Subcutaneous abdominal adipose tissue (tissue), 5 donors: ENCODE measurements at regions not wholly inside any gene's neighbourhood (a gene's known extent, or its start where the extent isn't known, plus 50 kb on each side); places are given as distances from the start of the nearest gene placed in this dataset.
A peak's percentile ranks its signal among the peaks of the same experiment; 100 is the strongest.

ENCODE experiments used
- H3K27ac ChIP-seq: one replicate; pipeline ENCODE4 v1.7.0; 2013; ENCODE audit warnings: low read depth, mild to moderate bottlenecking, inconsistent platforms, low read length, moderate library complexity
- H3K27me3 ChIP-seq, 5 donors: one replicate each; pipeline ENCODE4 v1.7.0; 2013; ENCODE audit warnings: low read length in 5 of 5, inconsistent platforms in 1 of 5; ENCODE audit not compliant: control insufficient read depth in 5 of 5, insufficient read depth in 4 of 5
- H3K36me3 ChIP-seq, 5 donors: one replicate each; pipeline ENCODE4 v1.7.0; 2013; ENCODE audit warnings: low read length in 5 of 5; ENCODE audit not compliant: control insufficient read depth in 5 of 5, insufficient read depth in 5 of 5
- H3K4me1 ChIP-seq, 5 donors: one replicate each; pipeline ENCODE4 v1.7.0; 2013; ENCODE audit warnings: low read length in 5 of 5, mild to moderate bottlenecking in 3 of 5, moderate library complexity in 1 of 5; ENCODE audit not compliant: control insufficient read depth in 5 of 5, insufficient read depth in 5 of 5
- H3K4me3 ChIP-seq, 5 donors: one replicate each; pipeline ENCODE4 v1.7.0; 2013; ENCODE audit warnings: low read length in 5 of 5, low read depth in 1 of 5
- H3K9ac ChIP-seq, 5 donors: one replicate each; pipeline ENCODE4 v1.7.0; 2013; ENCODE audit warnings: low read length in 5 of 5, mild to moderate bottlenecking in 4 of 5, moderate library complexity in 3 of 5
- H3K9me3 ChIP-seq, 5 donors: one replicate each; pipeline ENCODE4 v1.7.0; 2013; ENCODE audit warnings: low read length in 5 of 5; ENCODE audit not compliant: control insufficient read depth in 5 of 5
- donor health status: healthy.
- donor health status: healthy.
- donor health status: healthy.
- donor health status: healthy.
- donor health status: healthy.

DNA sequence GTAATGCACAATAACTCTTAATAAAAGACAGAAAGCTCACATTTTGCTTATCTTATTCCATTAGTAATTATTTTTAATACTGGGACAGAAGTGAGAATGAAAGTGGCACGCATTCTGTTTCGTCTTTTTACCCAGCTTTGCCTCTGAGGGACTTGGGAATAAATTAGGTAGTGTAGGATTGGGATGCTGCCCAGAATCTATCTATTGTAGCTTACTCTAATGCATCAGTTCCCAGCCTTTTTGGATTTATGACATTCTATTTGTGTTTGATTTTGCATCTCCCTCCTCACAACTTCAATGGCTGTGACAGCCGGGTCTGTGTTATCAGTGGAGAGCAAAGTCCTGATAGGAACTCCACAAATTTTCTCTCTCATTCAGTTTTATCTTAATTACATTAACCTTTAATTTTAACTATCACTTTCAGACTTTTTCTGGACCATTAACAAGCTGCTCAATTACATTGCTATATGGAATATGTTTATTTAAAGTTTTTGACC lies 62.9 kb upstream of the TULP4 start:
- peaks cover 0 to 8% (median 5%) of the 10 kb centered on the region in 5 donors for H3K36me3 ChIP-seq

DNA sequence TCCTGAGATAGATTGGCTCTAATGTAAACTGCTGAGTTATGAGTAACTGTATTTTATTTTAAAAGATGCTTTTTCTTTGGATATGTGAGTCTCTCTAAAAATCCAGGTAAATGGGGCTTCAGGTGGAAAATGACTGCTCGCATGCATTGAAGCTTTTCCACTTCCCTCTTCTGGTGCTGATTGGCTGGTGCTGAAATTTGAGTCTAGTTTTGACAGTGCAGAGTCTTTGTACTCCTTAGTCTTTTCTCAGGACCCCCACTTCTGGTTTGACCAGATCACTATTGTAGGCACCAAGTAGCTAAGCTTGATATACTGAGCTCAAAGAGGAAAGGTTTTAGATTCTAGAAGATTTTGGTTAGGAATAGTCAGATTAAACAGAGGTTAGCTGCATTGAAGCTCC lies 60.7 kb upstream of the TULP4 start:
- Histone ChIP-seq H3K36me3 (no peaks in the 10 kb centered on the region), H3K9me3 (no peaks in the 10 kb centered on the region), H3K27ac (no peak overlapping the region), H3K9ac (no peak overlapping the region), H3K27me3 (no peaks in the 10 kb centered on the region), H3K4me3 (no peak overlapping the region), H3K4me1 (peaks cover 0 to 13% (median 11%) of the 10 kb centered on the region in 5 donors)

More for the DNA sequence above, 62.9 kb upstream of the TULP4 start:
- Histone ChIP-seq H3K9me3 (no peaks in the 10 kb centered on the region), H3K27me3 (no peaks in the 10 kb centered on the region), H3K4me1 (peaks cover 0 to 2% (median 0%) of the 10 kb centered on the region in 5 donors), H3K9ac (no peak overlapping the region), H3K27ac (no peak overlapping the region), H3K4me3 (no peak overlapping the region)

DNA sequence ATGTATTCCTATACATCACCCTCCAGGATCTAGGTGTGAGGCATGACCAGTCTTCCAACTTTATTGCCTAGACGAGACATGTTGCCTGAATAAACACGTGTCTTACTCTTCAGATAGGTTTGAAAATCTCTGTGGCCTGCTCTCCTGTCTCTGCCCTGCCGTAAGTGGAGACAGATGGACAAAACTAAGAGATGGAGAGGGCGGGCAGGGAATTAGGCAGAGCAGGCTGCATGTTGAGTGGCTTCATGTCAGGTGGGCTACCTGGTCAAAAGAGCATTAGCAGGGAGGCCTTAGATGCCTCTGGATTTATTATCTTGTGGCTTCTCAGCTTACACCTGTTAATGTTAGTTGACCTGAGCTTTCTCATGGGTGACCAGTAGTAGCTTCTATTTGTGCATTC lies 59.0 kb upstream of the TULP4 start:
- Histone ChIP-seq H3K4me3 (no peak overlapping the region), H3K27me3 (no peaks in the 10 kb centered on the region), H3K4me1 (peaks cover 0 to 11% (median 11%) of the 10 kb centered on the region in 5 donors), H3K9me3 (no peaks in the 10 kb centered on the region), H3K9ac (no peak overlapping the region), H3K27ac (no peak overlapping the region), H3K36me3 (no peaks in the 10 kb centered on the region)

DNA sequence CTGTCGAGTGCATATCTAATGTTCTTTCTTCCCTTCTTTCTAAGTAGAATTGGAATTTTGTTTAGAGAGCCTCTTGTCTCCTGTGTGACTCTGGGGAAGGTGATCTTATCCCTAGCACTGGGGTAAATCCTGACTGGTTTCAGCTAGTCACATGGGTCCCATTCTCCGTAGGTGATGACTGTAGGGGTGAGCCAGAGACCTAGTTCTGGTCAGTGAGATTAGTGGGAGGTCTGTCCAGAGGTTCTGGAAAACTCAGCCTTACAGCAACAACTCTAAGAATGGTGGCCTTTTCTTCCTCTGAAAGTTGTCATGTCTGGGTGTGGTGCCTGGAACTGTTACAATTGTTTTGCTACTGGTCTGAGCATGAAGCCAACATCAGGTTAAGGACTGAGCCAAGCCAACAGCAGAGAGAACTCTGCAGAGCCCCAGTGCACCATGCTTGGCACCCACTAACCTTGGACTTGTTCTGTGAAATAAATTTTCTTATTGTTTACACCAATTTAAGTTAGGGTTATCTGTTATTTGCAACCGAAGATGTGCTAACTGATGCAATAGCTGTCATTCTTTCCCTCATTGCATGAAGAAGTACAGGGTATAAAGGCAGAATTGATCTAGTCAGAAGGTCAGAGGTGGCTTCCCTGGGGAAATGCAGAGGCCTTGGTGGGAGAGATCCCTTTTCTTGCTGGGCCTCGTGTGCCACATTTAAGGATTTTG lies 56.8 kb upstream of the TULP4 start:
- H3K9ac ChIP-seq, result peak overlapping the region in 1 of 5 donors; percentile 44

DNA sequence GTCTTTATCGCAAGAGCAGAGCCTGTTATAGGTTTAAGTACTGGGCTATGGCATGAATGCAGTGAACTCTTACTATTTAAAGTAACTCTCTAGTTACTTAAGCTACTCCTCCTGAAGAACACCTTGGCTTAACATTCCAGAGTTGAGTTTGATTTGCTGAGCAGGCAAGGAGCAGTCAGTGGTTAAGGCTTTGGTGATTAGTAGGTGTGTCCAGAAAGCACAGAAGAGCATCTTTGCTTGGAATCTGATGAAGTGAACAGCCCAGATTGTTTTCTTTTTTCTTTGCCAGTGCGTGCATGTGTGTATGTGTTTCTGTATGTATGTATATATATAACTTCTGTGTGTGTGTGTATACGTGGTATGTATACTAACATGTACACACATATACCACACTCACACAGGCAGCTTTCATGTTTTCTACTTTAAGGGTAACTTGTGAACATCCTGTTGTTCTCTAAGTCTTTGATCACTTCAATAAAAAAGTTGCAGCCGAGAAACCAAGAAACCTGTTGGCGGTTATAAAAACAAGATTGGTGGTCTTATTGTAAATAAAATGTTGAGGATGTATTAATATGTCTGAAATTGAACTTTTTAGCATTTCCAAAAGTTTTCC lies 56.2 kb upstream of the TULP4 start:
- peaks cover 0 to 11% (median 11%) of the 10 kb centered on the region in 5 donors for H3K4me1 ChIP-seq
- H3K36me3 ChIP-seq, result no peaks in the 10 kb centered on the region
- H3K27ac ChIP-seq, result no peak overlapping the region
- H3K4me3 ChIP-seq, result no peak overlapping the region
- H3K9ac ChIP-seq, result peak overlapping the region in 1 of 5 donors; percentile 44
- no peaks in the 10 kb centered on the region for H3K27me3 ChIP-seq
- H3K9me3 ChIP-seq, result no peaks in the 10 kb centered on the region

More for the DNA sequence above, 56.8 kb upstream of the TULP4 start:
- Histone ChIP-seq H3K9me3 (no peaks in the 10 kb centered on the region), H3K27ac (no peak overlapping the region), H3K4me1 (peaks cover 0 to 11% (median 11%) of the 10 kb centered on the region in 5 donors), H3K36me3 (no peaks in the 10 kb centered on the region), H3K4me3 (no peak overlapping the region), H3K27me3 (no peaks in the 10 kb centered on the region)

DNA sequence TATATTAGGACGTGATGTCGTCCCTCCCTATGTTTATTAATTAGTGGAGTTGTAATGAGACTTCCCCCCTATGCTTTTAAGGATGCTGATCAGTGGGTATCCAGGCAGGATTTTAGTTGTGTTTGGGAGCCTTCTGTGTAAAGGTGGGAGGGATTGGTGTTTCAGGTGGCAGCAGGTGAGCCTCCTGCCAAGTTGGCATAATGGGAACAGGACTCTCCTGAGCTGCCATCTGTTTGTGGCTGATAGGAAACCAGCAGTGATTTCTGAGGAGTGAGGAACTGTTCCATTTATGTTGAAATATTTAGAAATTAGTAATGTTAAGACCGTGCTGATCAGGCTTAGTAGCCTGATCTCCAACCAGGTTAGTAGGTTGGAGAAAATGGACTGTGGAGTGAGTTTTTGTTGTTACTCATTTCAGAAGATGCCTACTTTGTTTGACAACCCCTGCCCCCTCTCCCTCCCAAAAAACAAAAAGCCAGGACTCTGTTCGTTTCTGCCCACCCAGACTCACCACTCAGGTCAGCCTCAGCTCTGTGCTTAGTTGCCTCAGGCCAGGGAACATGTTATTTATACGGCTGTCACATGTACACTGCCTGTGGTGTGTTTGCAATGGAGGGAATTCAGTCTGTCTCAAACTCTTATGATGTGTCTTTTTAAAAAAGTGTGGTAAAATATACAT lies 55.4 kb upstream of the TULP4 start:
- Histone ChIP-seq H3K4me1 (peaks cover 0 to 11% (median 11%) of the 10 kb centered on the region in 5 donors), H3K36me3 (no peaks in the 10 kb centered on the region), H3K27me3 (no peaks in the 10 kb centered on the region), H3K9ac (no peak overlapping the region), H3K9me3 (no peaks in the 10 kb centered on the region), H3K4me3 (no peak overlapping the region), H3K27ac (no peak overlapping the region)

DNA sequence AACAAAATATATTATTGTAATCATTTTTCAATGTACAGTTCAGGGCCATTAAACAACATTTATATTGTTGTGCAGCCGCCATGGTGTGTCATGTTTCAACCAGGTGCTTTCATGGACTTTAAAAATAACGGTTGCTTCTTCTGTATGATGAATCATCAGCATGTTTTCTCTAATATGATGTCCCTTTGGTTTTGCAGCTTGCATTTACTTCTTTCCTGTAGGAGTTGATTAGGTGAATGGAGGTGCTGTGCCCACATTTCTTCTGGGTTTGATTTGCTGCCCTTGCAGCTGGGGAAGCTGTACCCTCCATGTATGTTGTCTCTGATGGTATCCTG lies 54.9 kb upstream of the TULP4 start:
- no peaks in the 10 kb centered on the region for H3K9me3 ChIP-seq
- H3K27me3 ChIP-seq, result no peaks in the 10 kb centered on the region
- no peak overlapping the region for H3K27ac ChIP-seq
- H3K36me3 ChIP-seq, result peaks cover 0 to 3% (median 0%) of the 10 kb centered on the region in 5 donors
- no peak overlapping the region for H3K9ac ChIP-seq
- no peak overlapping the region for H3K4me3 ChIP-seq
- H3K4me1 ChIP-seq, result peaks cover 0 to 11% (median 11%) of the 10 kb centered on the region in 5 donors

DNA sequence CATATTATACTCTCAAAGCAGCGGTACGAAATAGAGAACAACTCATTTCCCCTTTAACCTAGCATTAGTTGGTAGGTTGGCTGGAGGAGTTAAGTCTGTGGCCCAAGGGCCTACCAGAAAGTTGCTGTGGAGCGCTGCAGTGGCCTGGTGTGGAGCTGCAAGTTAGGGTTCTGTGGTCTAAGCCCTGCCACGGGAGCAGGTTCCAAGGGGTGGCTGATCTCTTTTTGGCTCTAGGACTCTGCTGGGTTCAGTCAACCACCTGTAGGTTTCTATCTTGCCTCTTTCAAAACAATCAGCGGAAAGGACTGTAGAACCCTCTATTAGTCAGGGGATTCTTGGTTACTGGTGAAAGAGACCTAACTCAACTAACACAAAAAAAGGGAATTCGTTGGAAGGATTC lies 54.5 kb upstream of the TULP4 start:
- peaks cover 0 to 11% (median 11%) of the 10 kb centered on the region in 5 donors for H3K4me1 ChIP-seq
- no peak overlapping the region for H3K4me3 ChIP-seq
- H3K36me3 ChIP-seq, result peaks cover 0 to 7% (median 3%) of the 10 kb centered on the region in 5 donors
- H3K27me3 ChIP-seq, result no peaks in the 10 kb centered on the region
- H3K27ac ChIP-seq, result no peak overlapping the region
- no peaks in the 10 kb centered on the region for H3K9me3 ChIP-seq
- H3K9ac ChIP-seq, result no peak overlapping the region

DNA sequence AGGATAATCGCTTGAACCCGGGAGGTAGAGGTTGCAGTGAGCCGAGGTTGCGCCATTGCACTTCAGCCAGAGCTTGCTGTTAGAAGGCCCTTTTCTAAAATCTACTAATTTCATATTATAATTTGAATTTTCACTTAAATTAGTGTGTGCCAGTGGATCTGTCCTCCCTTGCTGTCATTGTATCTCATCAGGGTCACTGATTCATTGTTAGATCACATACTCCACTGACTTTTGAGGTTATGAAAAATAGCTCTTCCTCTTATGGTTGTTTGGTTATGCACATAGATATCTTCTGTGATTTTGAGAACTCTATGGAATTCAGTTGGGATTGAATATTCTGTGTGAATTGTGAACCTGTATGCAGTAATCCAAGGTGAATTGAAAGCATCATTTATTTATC lies 53.1 kb upstream of the TULP4 start:
- no peak overlapping the region for H3K27ac ChIP-seq
- no peak overlapping the region for H3K4me3 ChIP-seq
- H3K9ac ChIP-seq, result no peak overlapping the region
- H3K36me3 ChIP-seq, result peaks cover 0 to 7% (median 3%) of the 10 kb centered on the region in 5 donors
- H3K4me1 ChIP-seq, result peaks cover 0 to 11% (median 11%) of the 10 kb centered on the region in 5 donors
- H3K27me3 ChIP-seq, result no peaks in the 10 kb centered on the region
- H3K9me3 ChIP-seq, result no peaks in the 10 kb centered on the region

DNA sequence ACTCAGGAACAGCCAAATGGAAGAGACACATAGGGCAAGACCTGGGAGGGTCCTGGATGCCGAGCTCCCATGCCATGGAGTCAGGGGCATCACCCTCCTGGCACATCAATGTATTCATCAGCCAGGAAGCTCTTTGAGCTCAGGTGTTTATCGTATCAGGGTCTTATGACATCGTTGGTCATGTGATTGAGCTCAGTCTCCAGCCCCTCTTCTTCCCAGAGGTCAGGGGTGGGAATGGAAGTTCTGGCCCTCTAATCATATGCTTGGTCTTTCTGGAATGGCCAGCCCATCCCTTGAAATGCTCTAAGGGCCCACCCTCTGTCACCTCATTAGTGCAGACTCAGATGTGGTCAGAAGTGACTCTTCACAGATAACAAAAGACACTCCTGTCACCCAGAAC lies 52.4 kb upstream of the TULP4 start:
- Histone ChIP-seq H3K4me1 (peaks cover 0 to 11% (median 10%) of the 10 kb centered on the region in 5 donors), H3K27me3 (no peaks in the 10 kb centered on the region), H3K9ac (no peak overlapping the region)

More for the DNA sequence above, 52.4 kb upstream of the TULP4 start:
- no peak overlapping the region for H3K27ac ChIP-seq
- peaks cover 0 to 7% (median 3%) of the 10 kb centered on the region in 5 donors for H3K36me3 ChIP-seq
- H3K4me3 ChIP-seq, result no peak overlapping the region
- no peaks in the 10 kb centered on the region for H3K9me3 ChIP-seq
